H1 (cell line): ENCODE measurements at regions not wholly inside any gene's neighbourhood (a gene's known extent, or its start where the extent isn't known, plus 50 kb on each side); places are given as distances from the start of the nearest gene placed in this dataset.

Experiments
- ASH2L ChIP-seq: fragments of 200-600, 300-600 bp; sonication (generic); IDR thresholded peaks from one replicate; pipeline ENCODE4 v1.7.1; 2017; ENCODE audit warnings: low read length
- TBP ChIP-seq: IDR thresholded peaks from 2 replicates; pipeline ENCODE4 v1.6.1; 2011; ENCODE audit warnings: low read depth, low read length, improper control_type of control experiment
- TEAD4 ChIP-seq: IDR thresholded peaks from 2 replicates; pipeline ENCODE4 v1.6.1; 2012; ENCODE audit warnings: low read depth, low read length, inconsistent platforms, mixed read lengths
- ZNF274 ChIP-seq: IDR thresholded peaks from 2 replicates; pipeline ENCODE4 v1.7.0; 2012; ENCODE audit warnings: low read length, borderline replicate concordance; ENCODE audit errors: extremely low read depth

DNA sequence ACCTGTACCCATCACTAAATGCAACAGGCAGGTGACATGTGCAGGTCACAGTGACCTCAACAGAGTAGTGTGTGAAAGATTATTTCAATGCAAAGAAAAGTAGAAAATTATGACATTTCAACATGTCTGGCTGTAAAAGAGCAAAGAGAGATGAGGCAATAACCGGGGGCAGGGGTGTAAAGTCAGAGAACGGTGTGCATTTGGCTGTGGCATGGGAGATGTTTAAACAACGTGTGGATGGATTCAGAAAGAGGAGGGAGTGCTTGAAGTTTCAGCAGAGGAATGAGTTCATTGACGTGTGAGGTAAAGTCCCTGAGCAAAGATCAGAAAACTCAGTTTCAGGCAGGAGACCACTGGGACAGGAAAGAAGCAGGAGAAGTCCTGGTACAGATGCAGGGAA is 229.7 kb downstream of the BUD13 start (continued):
- TF ChIP-seq ZNF274 (no peak), ASH2L (no peak), TBP (no peak), TEAD4 (no peak)
